ENCODE measurements at regions not wholly inside any gene's neighbourhood (a gene's known extent, or its start where the extent isn't known, plus 50 kb on each side); places are given as distances from the start of the nearest gene placed in this dataset.

- DNase-seq (no peak), ATAC-seq (no peak)
- H3K4me1 Mint-ChIP-seq, result peaks cover 8 to 21% of the 10 kb centered on the region in 2 donors
- H3K9me3 Mint-ChIP-seq, result no peaks in the 10 kb centered on the region
- Histone ChIP-seq H3K27me3 (ENCODE audit: control insufficient read depth, insufficient read depth, low read length) (peaks cover 3% of the 10 kb centered on the region), H3K27ac (ENCODE audit: low read length) (no peak overlapping the region), H3K9me3 (ENCODE audit: control insufficient read depth, insufficient read depth, low read length) (no peaks in the 10 kb centered on the region), H3K4me1 (ENCODE audit: control insufficient read depth, insufficient read depth, low read length) (peaks cover 3% of the 10 kb centered on the region), H3K4me3 (ENCODE audit: low read length) (no peak overlapping the region), H3K36me3 (ENCODE audit: control insufficient read depth, insufficient read depth, low read length) (no peaks in the 10 kb centered on the region)
- TF ChIP-seq CTCF (IDR thresholded peaks at IDR 0.05), result no peak
- H3K27ac Mint-ChIP-seq, result no peak overlapping the region
- intact Hi-C loops (cut with micrococcal nuclease), result no loop called here
- no peak overlapping the region for H3K4me3 Mint-ChIP-seq
- WGBS (ENCODE audit: insufficient coverage), result 80% methylated on average over 9 of the region's 9 CpGs
- H3K27me3 Mint-ChIP-seq (ENCODE audit: low read depth in 2 of 2), result peaks cover 29 to 50% of the 10 kb centered on the region in 2 donors
- no peaks in the 10 kb centered on the region for H3K36me3 Mint-ChIP-seq
Measured at GRCh38 chr10:43969506-43969905, 320.8 kb upstream of the ZNF32 start.

GRCh38 chr10:43968961-43969360 is 320.3 kb upstream of the ZNF32 start:
- intact Hi-C loops (cut with micrococcal nuclease), result no loop called here
- Mint-ChIP-seq H3K4me3 (no peak overlapping the region), H3K9me3 (no peaks in the 10 kb centered on the region), H3K27ac (no peak overlapping the region), H3K4me1 (peaks cover 13 to 25% of the 10 kb centered on the region in 2 donors), H3K27me3 (ENCODE audit: low read depth in 2 of 2) (peaks cover 35 to 55% of the 10 kb centered on the region in 2 donors), H3K36me3 (no peaks in the 10 kb centered on the region)
- peaks cover 3% of the 10 kb centered on the region for H3K27me3 ChIP-seq (ENCODE audit: control insufficient read depth, insufficient read depth, low read length)
- H3K4me3 ChIP-seq (ENCODE audit: low read length), result no peak overlapping the region
- ATAC-seq, result no peak
- 82% methylated on average over 14 of the region's 14 CpGs for WGBS (ENCODE audit: insufficient coverage)
- H3K4me1 ChIP-seq (ENCODE audit: control insufficient read depth, insufficient read depth, low read length), result peaks cover 3% of the 10 kb centered on the region
- H3K36me3 ChIP-seq (ENCODE audit: control insufficient read depth, insufficient read depth, low read length), result no peaks in the 10 kb centered on the region
- H3K9me3 ChIP-seq (ENCODE audit: control insufficient read depth, insufficient read depth, low read length), result no peaks in the 10 kb centered on the region
- DNase-seq, result no peak
- no peak for TF ChIP-seq CTCF (IDR thresholded peaks at IDR 0.05)
- H3K27ac ChIP-seq (ENCODE audit: low read length), result no peak overlapping the region

- no peak overlapping the region for H3K4me3 Mint-ChIP-seq
- ATAC-seq, result no peak
- no peak overlapping the region for H3K27ac Mint-ChIP-seq
- DNase-seq, result no peak
- Histone ChIP-seq H3K27ac (ENCODE audit: low read length) (no peak overlapping the region), H3K4me1 (ENCODE audit: control insufficient read depth, insufficient read depth, low read length) (peaks cover 3% of the 10 kb centered on the region), H3K36me3 (ENCODE audit: control insufficient read depth, insufficient read depth, low read length) (no peaks in the 10 kb centered on the region), H3K27me3 (ENCODE audit: control insufficient read depth, insufficient read depth, low read length) (peaks cover 3% of the 10 kb centered on the region), H3K4me3 (ENCODE audit: low read length) (no peak overlapping the region), H3K9me3 (ENCODE audit: control insufficient read depth, insufficient read depth, low read length) (no peaks in the 10 kb centered on the region)
- H3K4me1 Mint-ChIP-seq, result peaks cover 13 to 25% of the 10 kb centered on the region in 2 donors
- no peaks in the 10 kb centered on the region for H3K9me3 Mint-ChIP-seq
- intact Hi-C loops (cut with micrococcal nuclease), result no loop called here
- no peaks in the 10 kb centered on the region for H3K36me3 Mint-ChIP-seq
- TF ChIP-seq CTCF (IDR thresholded peaks at IDR 0.05), result no peak
- no CpG with 5 or more reads among the region's 1 CpG for WGBS (ENCODE audit: insufficient coverage)
- peaks cover 35 to 55% of the 10 kb centered on the region in 2 donors for H3K27me3 Mint-ChIP-seq (ENCODE audit: low read depth in 2 of 2)
Measured at GRCh38 chr10:43968076-43968475, 319.4 kb upstream of the ZNF32 start.

GRCh38 chr10:43966571-43966965 is 317.9 kb upstream of the ZNF32 start:
- Mint-ChIP-seq H3K27ac (no peak overlapping the region), H3K9me3 (no peaks in the 10 kb centered on the region), H3K36me3 (no peaks in the 10 kb centered on the region), H3K4me3 (no peak overlapping the region), H3K4me1 (peaks cover 13 to 25% of the 10 kb centered on the region in 2 donors), H3K27me3 (ENCODE audit: low read depth in 2 of 2) (peaks cover 35 to 55% of the 10 kb centered on the region in 2 donors)
- Histone ChIP-seq H3K4me1 (ENCODE audit: control insufficient read depth, insufficient read depth, low read length) (peaks cover 3% of the 10 kb centered on the region), H3K4me3 (ENCODE audit: low read length) (no peak overlapping the region), H3K36me3 (ENCODE audit: control insufficient read depth, insufficient read depth, low read length) (no peaks in the 10 kb centered on the region), H3K27ac (ENCODE audit: low read length) (no peak overlapping the region), H3K27me3 (ENCODE audit: control insufficient read depth, insufficient read depth, low read length) (peaks cover 3% of the 10 kb centered on the region), H3K9me3 (ENCODE audit: control insufficient read depth, insufficient read depth, low read length) (no peaks in the 10 kb centered on the region)
- 82% methylated on average over 3 of the region's 3 CpGs for WGBS (ENCODE audit: insufficient coverage)
- DNase-seq (no peak), ATAC-seq (no peak)
- intact Hi-C loops (cut with micrococcal nuclease), result no loop called here
- no peak for TF ChIP-seq CTCF (IDR thresholded peaks at IDR 0.05)
